ENCODE measurements at regions not wholly inside any gene's neighbourhood (a gene's known extent, or its start where the extent isn't known, plus 50 kb on each side); places are given as distances from the start of the nearest gene placed in this dataset.
"Not testable (repeated sequence)": the region's sequence is repeated elsewhere in the genome, so short reads cannot be mapped to it uniquely, and the experiment has no call there.

- TF ChIP-seq POLR2A (IDR thresholded peaks at IDR 0.05; ENCODE audit: low read length); GATA1 (IDR thresholded peaks at IDR 0.05; ENCODE audit: low read depth, low read length): not testable (repeated sequence)
These were observed 424.0 kb downstream of the SATB2 start for GRCh38 chr2:199033761-199034160.
